Breast epithelium (tissue), 4 donors: ENCODE measurements at regions not wholly inside any gene's neighbourhood (a gene's known extent, or its start where the extent isn't known, plus 50 kb on each side); places are given as distances from the start of the nearest gene placed in this dataset.

Source experiments
- DNase-seq, 2 donors: peaks; one replicate each; pipeline ENCODE4 v3.0.0-alpha.2; 2019; ENCODE audit warnings: low spot score in 2 of 2
- H3K27ac ChIP-seq, 2 donors: fragments of 200-600 bp; sonication (generic) in 1 of 2; one replicate each; pipeline ENCODE4 v1.5.1; 2016 to 2019; ENCODE audit warnings: mild to moderate bottlenecking in 1 of 2
- H3K27me3 ChIP-seq, 2 donors: fragments of 200-600 bp; sonication (generic) in 1 of 2; one replicate each; pipeline versions ENCODE4 v1.5.1 to v1.6.0; 2017 to 2019; ENCODE audit warnings: control low read depth in 1 of 2, mild to moderate bottlenecking in 1 of 2
- H3K36me3 ChIP-seq: fragments of 200-600 bp; one replicate; pipeline ENCODE4 v1.5.1; 2019
- H3K4me1 ChIP-seq, 2 donors: fragments of 200-600 bp; sonication (generic); one replicate each; pipeline ENCODE4 v1.5.1; 2016 to 2019; ENCODE audit warnings: control low read depth in 1 of 2
- H3K4me3 ChIP-seq, 3 donors: fragments of 200-600 bp; sonication (generic); 1 replicate in 2 of 3; 2 replicates in 1 of 3; pipeline ENCODE4 v1.5.1; 2016 to 2019; ENCODE audit warnings: mild to moderate bottlenecking in 3 of 3, moderate library complexity in 2 of 3
- H3K9me3 ChIP-seq, 2 donors: fragments of 200-600 bp; sonication (generic) in 1 of 2; one replicate each; pipeline ENCODE4 v1.5.1; 2016 to 2019; ENCODE audit warnings: control low read depth in 1 of 2
- POLR2A ChIP-seq: fragments of 450-650 bp; IDR thresholded peaks from one replicate; pipeline ENCODE4 v1.6.1; 2016; ENCODE audit warnings: antibody characterized with exemption, mild to moderate bottlenecking, moderate library complexity
- POLR2AphosphoS5 ChIP-seq, 3 donors: sonication (generic); formaldehyde crosslinking; IDR thresholded peaks; one replicate each; pipeline ENCODE4 v1.6.1; 2017; ENCODE audit warnings: antibody characterized with exemption in 3 of 3
- intact Hi-C: fragments of 100-400 bp; cut with DNase I; formaldehyde crosslinking; loops from one replicate; pipeline ENCODE4 v1.15.1; 2023; ENCODE audit warnings: low total_unique reads
- TF ChIP-seq, protein P1 (sequence below), 3 donors: fragments of 450-650 bp; IDR thresholded peaks; one replicate each; pipeline ENCODE4 v1.5.1; 2016 to 2017; ENCODE audit warnings: antibody characterized with exemption in 3 of 3, mild to moderate bottlenecking in 3 of 3, moderate library complexity in 3 of 3

DNA sequence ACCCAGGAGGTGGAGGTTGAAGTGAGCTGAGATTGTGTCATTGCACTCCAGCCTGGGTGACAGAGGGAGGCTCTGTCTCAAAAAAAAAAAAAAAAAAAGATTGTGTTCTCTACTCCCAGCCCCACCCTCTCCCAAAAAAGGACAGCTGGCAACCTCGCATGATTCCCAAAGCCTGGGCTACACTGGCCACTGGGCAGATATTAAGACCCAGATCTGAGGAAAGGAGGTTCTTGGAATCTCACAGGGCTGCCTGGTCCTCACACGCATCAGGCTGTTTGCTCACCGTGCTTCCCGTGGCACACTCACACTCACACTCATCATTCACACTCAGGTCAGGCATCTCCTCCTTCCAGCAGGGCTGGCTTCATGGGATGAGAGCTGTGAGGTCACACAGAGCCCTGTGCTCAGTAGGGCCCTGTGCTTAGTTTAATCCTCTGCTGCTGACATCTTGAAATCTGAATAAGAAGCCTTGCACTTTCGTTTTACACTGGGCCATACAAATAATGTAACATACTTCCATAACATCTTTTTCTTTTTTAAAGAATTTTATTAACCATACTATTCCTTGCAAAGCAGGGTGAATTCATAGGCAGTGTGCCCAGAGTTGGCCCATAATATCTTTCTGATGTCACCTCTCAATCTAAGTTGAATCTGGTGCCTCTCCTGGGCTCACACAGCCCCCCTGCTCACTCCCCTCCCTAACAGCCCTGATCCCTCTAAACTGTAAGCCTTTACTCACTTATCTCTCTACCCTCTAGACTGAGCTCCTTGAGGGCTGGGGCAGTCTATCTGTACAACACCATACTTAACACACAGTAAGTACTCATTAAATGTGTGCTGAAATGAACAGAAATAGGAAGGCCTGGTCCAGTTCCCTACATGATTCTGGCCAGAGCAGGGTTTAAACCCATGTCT lies 50.2 kb upstream of the C15orf39 start:
- no peak overlapping the region for H3K4me3 ChIP-seq
- no peak for DNase-seq
- no peak overlapping the region for H3K27ac ChIP-seq
- H3K4me1 ChIP-seq, result no peaks in the 10 kb centered on the region
- no peaks in the 10 kb centered on the region for H3K9me3 ChIP-seq
- no peaks in the 10 kb centered on the region for H3K36me3 ChIP-seq
- TF ChIP-seq POLR2AphosphoS5 (IDR thresholded peaks at IDR 0.05) (no peak), POLR2A (no peak)
- TF ChIP-seq, protein P1, sequence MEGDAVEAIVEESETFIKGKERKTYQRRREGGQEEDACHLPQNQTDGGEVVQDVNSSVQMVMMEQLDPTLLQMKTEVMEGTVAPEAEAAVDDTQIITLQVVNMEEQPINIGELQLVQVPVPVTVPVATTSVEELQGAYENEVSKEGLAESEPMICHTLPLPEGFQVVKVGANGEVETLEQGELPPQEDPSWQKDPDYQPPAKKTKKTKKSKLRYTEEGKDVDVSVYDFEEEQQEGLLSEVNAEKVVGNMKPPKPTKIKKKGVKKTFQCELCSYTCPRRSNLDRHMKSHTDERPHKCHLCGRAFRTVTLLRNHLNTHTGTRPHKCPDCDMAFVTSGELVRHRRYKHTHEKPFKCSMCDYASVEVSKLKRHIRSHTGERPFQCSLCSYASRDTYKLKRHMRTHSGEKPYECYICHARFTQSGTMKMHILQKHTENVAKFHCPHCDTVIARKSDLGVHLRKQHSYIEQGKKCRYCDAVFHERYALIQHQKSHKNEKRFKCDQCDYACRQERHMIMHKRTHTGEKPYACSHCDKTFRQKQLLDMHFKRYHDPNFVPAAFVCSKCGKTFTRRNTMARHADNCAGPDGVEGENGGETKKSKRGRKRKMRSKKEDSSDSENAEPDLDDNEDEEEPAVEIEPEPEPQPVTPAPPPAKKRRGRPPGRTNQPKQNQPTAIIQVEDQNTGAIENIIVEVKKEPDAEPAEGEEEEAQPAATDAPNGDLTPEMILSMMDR (IDR thresholded peaks at IDR 0.05), result no peak
- intact Hi-C loops, result loop anchor here (2.0 kb wide), 1 partner anchor 21 kb away; no protein-coding TSS in a partner anchor
- H3K27me3 ChIP-seq, result no peaks in the 10 kb centered on the region
